ENCODE measurements at regions not wholly inside any gene's neighbourhood (a gene's known extent, or its start where the extent isn't known, plus 50 kb on each side); places are given as distances from the start of the nearest gene placed in this dataset.
"Not testable (repeated sequence)": the region's sequence is repeated elsewhere in the genome, so short reads cannot be mapped to it uniquely, and the experiment has no call there.

GRCh38 chr6:119934816-119935215, 585.3 kb upstream of the MAN1A1 start:
- no peak for ATAC-seq (ENCODE audit: low read depth)
- TF ChIP-seq, protein P1, sequence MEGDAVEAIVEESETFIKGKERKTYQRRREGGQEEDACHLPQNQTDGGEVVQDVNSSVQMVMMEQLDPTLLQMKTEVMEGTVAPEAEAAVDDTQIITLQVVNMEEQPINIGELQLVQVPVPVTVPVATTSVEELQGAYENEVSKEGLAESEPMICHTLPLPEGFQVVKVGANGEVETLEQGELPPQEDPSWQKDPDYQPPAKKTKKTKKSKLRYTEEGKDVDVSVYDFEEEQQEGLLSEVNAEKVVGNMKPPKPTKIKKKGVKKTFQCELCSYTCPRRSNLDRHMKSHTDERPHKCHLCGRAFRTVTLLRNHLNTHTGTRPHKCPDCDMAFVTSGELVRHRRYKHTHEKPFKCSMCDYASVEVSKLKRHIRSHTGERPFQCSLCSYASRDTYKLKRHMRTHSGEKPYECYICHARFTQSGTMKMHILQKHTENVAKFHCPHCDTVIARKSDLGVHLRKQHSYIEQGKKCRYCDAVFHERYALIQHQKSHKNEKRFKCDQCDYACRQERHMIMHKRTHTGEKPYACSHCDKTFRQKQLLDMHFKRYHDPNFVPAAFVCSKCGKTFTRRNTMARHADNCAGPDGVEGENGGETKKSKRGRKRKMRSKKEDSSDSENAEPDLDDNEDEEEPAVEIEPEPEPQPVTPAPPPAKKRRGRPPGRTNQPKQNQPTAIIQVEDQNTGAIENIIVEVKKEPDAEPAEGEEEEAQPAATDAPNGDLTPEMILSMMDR (IDR thresholded peaks at IDR 0.05; ENCODE audit: poor library complexity, severe bottlenecking), result no peak
- Histone ChIP-seq H3K27me3 (ENCODE audit: insufficient read depth, poor library complexity, severe bottlenecking) (no peaks in the 10 kb centered on the region), H3K4me3 (ENCODE audit: severe bottlenecking) (no peak overlapping the region), H3K4me1 (ENCODE audit: insufficient read depth, poor library complexity, severe bottlenecking) (no peaks in the 10 kb centered on the region), H3K27ac (ENCODE audit: poor library complexity, severe bottlenecking) (no peak overlapping the region), H3K36me3 (ENCODE audit: low read depth) (no peaks in the 10 kb centered on the region), H3K9me3 (ENCODE audit: severe bottlenecking) (no peaks in the 10 kb centered on the region)
- no peak for DNase-seq (ENCODE audit: low spot score)

DNA sequence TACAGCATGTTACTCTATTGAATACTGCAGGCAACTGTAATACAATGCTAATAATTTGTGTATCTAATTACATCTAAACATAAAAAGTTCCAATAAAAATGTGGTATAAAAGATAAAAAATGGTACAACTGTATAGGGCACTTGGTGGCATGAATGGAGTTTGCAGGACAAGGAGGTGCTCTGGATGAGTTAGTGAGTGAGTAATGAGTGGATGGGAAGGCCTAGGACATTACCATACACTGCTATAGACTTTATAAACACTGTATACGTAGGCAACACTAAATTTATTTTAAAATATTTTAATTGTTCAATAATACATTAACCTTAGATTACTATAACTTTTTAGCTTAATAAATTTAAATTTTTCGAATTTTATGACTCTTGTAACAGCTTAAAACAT, 579.6 kb upstream of the MAN1A1 start:
- ATAC-seq (ENCODE audit: low read depth), result no peak
- no peak for DNase-seq (ENCODE audit: low spot score)
- no peaks in the 10 kb centered on the region for H3K9me3 ChIP-seq (ENCODE audit: severe bottlenecking)
- no peaks in the 10 kb centered on the region for H3K36me3 ChIP-seq (ENCODE audit: low read depth)
- no peaks in the 10 kb centered on the region for H3K4me1 ChIP-seq (ENCODE audit: insufficient read depth, poor library complexity, severe bottlenecking)
- TF ChIP-seq, protein P1 (IDR thresholded peaks at IDR 0.05; ENCODE audit: poor library complexity, severe bottlenecking), result no peak
- H3K27ac ChIP-seq (ENCODE audit: poor library complexity, severe bottlenecking), result no peak overlapping the region
- H3K4me3 ChIP-seq (ENCODE audit: severe bottlenecking), result no peak overlapping the region
- H3K27me3 ChIP-seq (ENCODE audit: insufficient read depth, poor library complexity, severe bottlenecking), result no peaks in the 10 kb centered on the region

- H3K9me3 ChIP-seq (ENCODE audit: severe bottlenecking); ATAC-seq (ENCODE audit: low read depth); H3K27ac ChIP-seq (ENCODE audit: poor library complexity, severe bottlenecking): not testable (repeated sequence)
These were observed 575.3 kb upstream of the MAN1A1 start for GRCh38 chr6:119924888-119925287.

DNA sequence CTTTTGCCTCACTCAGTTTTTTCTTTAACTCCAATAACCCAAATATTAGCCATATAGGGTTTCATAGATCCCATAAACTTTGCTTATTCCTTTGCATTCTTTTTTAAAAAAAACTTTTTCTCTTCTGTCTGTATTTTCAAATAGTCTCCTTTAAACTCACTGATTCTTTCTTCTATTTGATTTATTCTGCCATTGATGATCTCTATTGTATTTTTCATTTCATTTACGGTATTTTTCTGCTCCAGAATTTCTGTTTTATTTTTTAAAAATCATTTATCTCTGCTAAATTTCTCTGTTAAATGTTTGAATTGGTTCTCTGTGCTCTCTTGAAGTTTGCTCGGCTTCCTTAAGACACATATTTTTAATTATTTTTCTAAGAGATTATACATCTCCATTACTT, 573.3 kb upstream of the MAN1A1 start:
- TF ChIP-seq, protein P1 (IDR thresholded peaks at IDR 0.05; ENCODE audit: poor library complexity, severe bottlenecking), result no peak
- H3K27me3 ChIP-seq (ENCODE audit: insufficient read depth, poor library complexity, severe bottlenecking), result no peaks in the 10 kb centered on the region

More at GRCh38 chr6:119924888-119925287, 575.3 kb upstream of the MAN1A1 start:
- not testable (repeated sequence) for H3K4me3 ChIP-seq (ENCODE audit: severe bottlenecking); H3K27me3 ChIP-seq (ENCODE audit: insufficient read depth, poor library complexity, severe bottlenecking); H3K36me3 ChIP-seq (ENCODE audit: low read depth); DNase-seq (ENCODE audit: low spot score); H3K4me1 ChIP-seq (ENCODE audit: insufficient read depth, poor library complexity, severe bottlenecking)

DNA sequence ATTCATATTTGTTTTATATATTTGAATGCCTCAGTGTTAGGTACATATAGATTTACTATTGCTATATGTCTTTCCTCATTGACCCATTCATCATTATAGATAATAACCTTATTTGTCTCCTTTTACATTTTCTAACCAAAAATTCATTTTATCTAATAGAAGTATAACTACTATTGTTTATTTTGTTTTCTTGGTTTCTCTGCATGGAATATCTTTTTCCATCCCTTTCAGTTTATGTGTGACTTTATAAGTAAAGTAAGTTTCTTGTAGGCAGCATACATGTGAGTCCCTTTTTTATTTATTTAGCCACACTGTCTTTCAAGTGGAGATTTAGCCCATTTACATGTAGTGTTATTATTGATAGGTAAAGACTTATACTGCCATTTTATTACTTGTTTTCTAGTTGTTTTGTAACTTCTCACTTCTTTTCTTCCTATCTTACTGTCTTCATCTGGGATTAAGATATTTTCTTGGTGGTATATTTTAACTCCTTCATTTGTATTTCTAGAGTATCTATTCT, 572.0 kb upstream of the MAN1A1 start:
- Histone ChIP-seq H3K27ac (ENCODE audit: poor library complexity, severe bottlenecking) (no peak overlapping the region), H3K4me3 (ENCODE audit: severe bottlenecking) (no peak overlapping the region), H3K9me3 (ENCODE audit: severe bottlenecking) (peaks cover 6% of the 10 kb centered on the region), H3K4me1 (ENCODE audit: insufficient read depth, poor library complexity, severe bottlenecking) (no peaks in the 10 kb centered on the region), H3K27me3 (ENCODE audit: insufficient read depth, poor library complexity, severe bottlenecking) (no peaks in the 10 kb centered on the region), H3K36me3 (ENCODE audit: low read depth) (no peaks in the 10 kb centered on the region)
- no peak for DNase-seq (ENCODE audit: low spot score)
- ATAC-seq (ENCODE audit: low read depth), result no peak
- TF ChIP-seq, protein P1 (IDR thresholded peaks at IDR 0.05; ENCODE audit: poor library complexity, severe bottlenecking), result no peak

More for the DNA sequence above, 573.3 kb upstream of the MAN1A1 start:
- DNase-seq (ENCODE audit: low spot score), result no peak
- H3K4me1 ChIP-seq (ENCODE audit: insufficient read depth, poor library complexity, severe bottlenecking), result no peaks in the 10 kb centered on the region
- H3K27ac ChIP-seq (ENCODE audit: poor library complexity, severe bottlenecking), result no peak overlapping the region
- no peak overlapping the region for H3K4me3 ChIP-seq (ENCODE audit: severe bottlenecking)
- peaks cover 6% of the 10 kb centered on the region for H3K9me3 ChIP-seq (ENCODE audit: severe bottlenecking)
- H3K36me3 ChIP-seq (ENCODE audit: low read depth), result no peaks in the 10 kb centered on the region
- ATAC-seq (ENCODE audit: low read depth), result no peak
